Smooth muscle cell (in vitro differentiated cells): ENCODE measurements at regions not wholly inside any gene's neighbourhood (a gene's known extent, or its start where the extent isn't known, plus 50 kb on each side); places are given as distances from the start of the nearest gene placed in this dataset.

ENCODE experiments used
- DNase-seq: peaks from one replicate; lab custom pipeline; 2025; ENCODE audit not compliant: unreplicated experiment; lab: John Stamatoyannopoulos, UW
- H2AFZ ChIP-seq: fragments of 200-600 bp; sonication (generic); 2 replicates; pipeline ENCODE4 v1.6.0; 2016; ENCODE audit warnings: antibody characterized with exemption, low read depth, mild to moderate bottlenecking
- H3F3A ChIP-seq: fragments of 200-600 bp; sonication (generic); 2 replicates; pipeline ENCODE4 v1.6.0; 2017; ENCODE audit warnings: antibody characterized with exemption, low read depth
- H3K27ac ChIP-seq: fragments of 200-600 bp; sonication (generic); 2 replicates; pipeline ENCODE4 v1.5.1; 2016; ENCODE audit warnings: low read depth, mild to moderate bottlenecking
- H3K27me3 ChIP-seq: fragments of 200-600 bp; sonication (generic); 2 replicates; pipeline ENCODE4 v1.6.1; 2016; ENCODE audit warnings: low read depth, mild to moderate bottlenecking
- H3K36me3 ChIP-seq: fragments of 200-600 bp; sonication (generic); 2 replicates; pipeline ENCODE4 v1.5.1; 2016; ENCODE audit warnings: low read depth
- H3K4me1 ChIP-seq: fragments of 200-600 bp; sonication (generic); 2 replicates; pipeline ENCODE4 v1.5.1; 2016; ENCODE audit warnings: low read depth
- H3K4me2 ChIP-seq: fragments of 200-600 bp; sonication (generic); 2 replicates; pipeline ENCODE4 v1.6.0; 2016; ENCODE audit warnings: mild to moderate bottlenecking
- H3K4me3 ChIP-seq: fragments of 200-600 bp; sonication (generic); 2 replicates; pipeline ENCODE4 v1.5.1; 2016; ENCODE audit warnings: mild to moderate bottlenecking
- H3K79me2 ChIP-seq: fragments of 200-600 bp; sonication (generic); 2 replicates; pipeline ENCODE4 v1.6.0; 2016; ENCODE audit warnings: low read depth, mild to moderate bottlenecking
- H3K9ac ChIP-seq: fragments of 200-600 bp; sonication (generic); 2 replicates; pipeline ENCODE4 v1.6.0; 2016; ENCODE audit warnings: low read depth
- H3K9me3 ChIP-seq: fragments of 200-600 bp; sonication (generic); replicated peaks from 2 replicates; pipeline ENCODE4 v1.5.1; 2016; ENCODE audit warnings: low read depth
- H4K20me1 ChIP-seq: fragments of 200-600 bp; sonication (generic); 2 replicates; pipeline ENCODE4 v1.6.0; 2016; ENCODE audit warnings: low read depth
- CTCF ChIP-seq: fragments of 200-600 bp; sonication (generic); IDR thresholded peaks from 2 replicates; pipeline ENCODE4 v1.5.1; 2017; ENCODE audit warnings: borderline replicate concordance, mild to moderate bottlenecking, antibody characterized with exemption; ENCODE audit not compliant: insufficient read depth, poor library complexity, severe bottlenecking
- WGBS: methylation state at CpG from one replicate; pipeline ENCODE4 v1.1.7; 2016; ENCODE audit warnings: low lambda C conversion rate; 5-methylcytosine and 5-hydroxymethylcytosine counted together

- Histone ChIP-seq H3K27me3 (no peaks in the 10 kb centered on the region), H3K9ac (no peak overlapping the region), H3K4me1 (no peaks in the 10 kb centered on the region), H3K79me2 (no peaks in the 10 kb centered on the region), H4K20me1 (no peaks in the 10 kb centered on the region), H3K9me3 (peaks cover 2% of the 10 kb centered on the region), H3F3A (no peaks in the 10 kb centered on the region), H2AFZ (no peak overlapping the region), H3K4me2 (no peak overlapping the region), H3K4me3 (no peak overlapping the region), H3K36me3 (no peaks in the 10 kb centered on the region), H3K27ac (no peak overlapping the region)
- 76% methylated on average over 2 of the region's 2 CpGs for WGBS
- no peak for TF ChIP-seq CTCF
- no peak for DNase-seq
Observed at GRCh38 chr12:125836647-125837046, 771.4 kb downstream of the AACS start.

GRCh38 chr12:125841332-125841731 lies 776.1 kb downstream of the AACS start:
- DNase-seq: no peak
- Histone ChIP-seq H4K20me1 (no peaks in the 10 kb centered on the region), H3K4me3 (no peak overlapping the region), H3K27me3 (no peaks in the 10 kb centered on the region), H3K4me2 (no peak overlapping the region), H3K79me2 (no peaks in the 10 kb centered on the region), H3K9ac (no peak overlapping the region), H3F3A (no peaks in the 10 kb centered on the region), H3K27ac (no peak overlapping the region), H3K36me3 (no peaks in the 10 kb centered on the region), H2AFZ (no peak overlapping the region), H3K4me1 (no peaks in the 10 kb centered on the region), H3K9me3 (peaks cover 2% of the 10 kb centered on the region)
- no peak for TF ChIP-seq CTCF
- 86% methylated on average over 7 of the region's 7 CpGs for WGBS

- WGBS: 80% methylated on average over 5 of the region's 5 CpGs
- Histone ChIP-seq H3K4me1 (no peaks in the 10 kb centered on the region), H3K27ac (no peak overlapping the region), H4K20me1 (no peaks in the 10 kb centered on the region), H3K9me3 (no peaks in the 10 kb centered on the region), H2AFZ (no peak overlapping the region), H3K9ac (no peak overlapping the region), H3K4me2 (no peak overlapping the region), H3K79me2 (no peaks in the 10 kb centered on the region), H3K4me3 (no peak overlapping the region), H3K36me3 (no peaks in the 10 kb centered on the region), H3F3A (no peaks in the 10 kb centered on the region), H3K27me3 (no peaks in the 10 kb centered on the region)
- no peak for TF ChIP-seq CTCF
- DNase-seq: no peak
Observed at GRCh38 chr12:125852116-125852515, 786.9 kb downstream of the AACS start.

- no peaks in the 10 kb centered on the region for H3K36me3 ChIP-seq
- WGBS: 90% methylated on average over 2 of the region's 2 CpGs
- no peaks in the 10 kb centered on the region for H3K27me3 ChIP-seq
- H3K4me3 ChIP-seq: no peak overlapping the region
- no peak overlapping the region for H3K4me2 ChIP-seq
- no peak overlapping the region for H2AFZ ChIP-seq
- H4K20me1 ChIP-seq: no peaks in the 10 kb centered on the region
- H3K79me2 ChIP-seq: no peaks in the 10 kb centered on the region
- H3K4me1 ChIP-seq: no peaks in the 10 kb centered on the region
- no peaks in the 10 kb centered on the region for H3F3A ChIP-seq
- no peak overlapping the region for H3K9ac ChIP-seq
- DNase-seq: no peak
- H3K9me3 ChIP-seq: no peaks in the 10 kb centered on the region
- TF ChIP-seq CTCF: no peak
- H3K27ac ChIP-seq: no peak overlapping the region
Observed at GRCh38 chr12:125852679-125853078, 787.4 kb downstream of the AACS start.
